Midbrain (tissue), 1 donor: ENCODE measurements at regions not wholly inside any gene's neighbourhood (a gene's known extent, or its start where the extent isn't known, plus 50 kb on each side); places are given as distances from the start of the nearest gene placed in this dataset.
"Not testable (repeated sequence)": the region's sequence is repeated elsewhere in the genome, so short reads cannot be mapped to it uniquely, and the experiment has no call there.

ENCODE experiments used
- DNase-seq: peaks from one replicate; lab custom pipeline; 2025; lab: John Stamatoyannopoulos, UW

DNA sequence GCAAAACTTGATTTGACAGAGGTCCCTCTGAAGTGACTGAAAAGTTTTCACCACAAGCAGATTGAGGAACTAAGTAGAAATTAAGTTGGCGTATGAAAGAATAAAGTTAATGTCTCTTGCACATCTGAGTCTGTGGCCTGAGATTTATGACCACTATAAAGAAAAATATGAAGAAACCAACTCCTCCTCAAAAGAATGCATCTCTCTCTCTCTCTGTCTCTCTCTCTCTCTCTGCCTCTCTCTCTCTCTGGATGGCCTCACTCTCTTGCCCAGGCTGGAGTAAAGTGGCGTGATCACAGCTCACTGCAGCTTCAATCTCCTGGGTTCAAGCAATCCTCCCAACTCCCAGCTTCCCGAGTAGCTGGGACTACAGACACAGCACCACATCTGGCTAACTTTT is 55.2 kb downstream of the RPL22L1 start:
- DNase-seq, result no peak

DNA sequence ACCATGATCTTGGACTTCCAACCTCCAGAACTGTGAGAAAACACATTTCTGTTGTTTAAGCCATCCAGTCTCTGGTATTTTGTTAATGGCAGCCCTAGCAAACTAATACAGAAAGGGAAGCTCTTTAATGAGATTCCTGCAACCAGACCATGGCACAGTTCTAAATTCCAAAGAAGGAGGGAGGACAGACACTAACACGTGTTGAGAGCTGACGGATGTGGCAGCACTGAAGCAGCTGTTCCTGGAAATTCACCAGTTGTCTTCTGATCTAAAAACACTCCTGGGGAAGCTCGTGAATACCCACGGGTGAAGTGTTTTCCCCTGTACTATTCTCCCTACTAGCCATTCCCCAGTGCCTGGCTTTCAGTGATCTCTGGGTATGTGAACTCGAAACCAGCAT is 56.7 kb downstream of the RPL22L1 start:
- DNase-seq, result no peak

DNA sequence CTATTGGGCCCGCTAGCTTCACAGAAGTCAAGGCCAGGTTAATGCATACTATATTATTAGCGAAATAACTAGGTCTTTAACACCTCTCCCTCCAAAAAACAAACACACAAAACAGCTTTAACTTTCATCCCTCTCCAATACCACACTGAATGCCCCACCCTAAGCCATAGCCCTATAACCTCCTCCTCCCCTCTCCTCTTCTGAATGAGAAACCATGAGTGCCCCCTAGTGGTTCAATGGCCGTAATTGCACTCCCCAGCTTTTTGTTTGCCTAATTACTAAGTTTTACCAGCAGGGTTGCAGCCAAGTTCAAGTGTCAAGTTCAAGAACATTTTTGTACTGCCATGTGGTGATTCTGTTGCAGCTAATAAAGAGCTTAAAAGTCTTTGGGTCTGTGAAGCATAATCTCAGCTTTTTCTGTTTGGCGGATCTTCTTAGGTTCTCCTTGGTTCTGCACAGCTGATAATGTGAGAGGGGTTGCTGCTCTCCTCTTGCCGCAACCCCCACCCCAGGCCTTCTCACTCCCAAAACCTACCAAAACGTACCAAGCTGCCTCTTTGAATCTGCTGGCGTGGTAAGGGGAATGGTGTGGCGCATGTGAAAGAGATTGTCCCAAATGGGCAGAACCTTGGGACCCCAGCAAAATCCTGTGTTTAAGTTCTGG is 57.9 kb downstream of the RPL22L1 start:
- DNase-seq, result peak; percentile 91

- no peak for DNase-seq
These were observed 58.5 kb downstream of the RPL22L1 start for GRCh38 chr3:170811515-170811914.

DNA sequence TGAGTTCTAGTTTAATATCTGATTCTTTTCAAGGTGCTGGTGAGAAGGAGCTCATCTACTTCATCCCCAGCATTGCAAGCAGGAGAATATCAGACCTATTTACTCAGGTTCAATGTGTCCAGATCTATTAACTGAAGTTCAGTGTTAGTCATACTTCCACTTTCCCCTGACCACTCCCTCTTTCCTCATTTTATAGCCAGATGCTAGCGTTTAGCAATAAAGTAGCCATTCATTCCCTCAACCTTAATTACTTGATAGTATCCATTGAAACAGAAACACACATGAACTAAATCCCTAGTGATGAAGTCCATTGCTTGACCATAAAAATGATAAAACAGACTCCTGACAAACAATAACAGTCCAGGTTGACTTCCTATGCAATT is 60.0 kb downstream of the RPL22L1 start:
- no peak for DNase-seq

DNA sequence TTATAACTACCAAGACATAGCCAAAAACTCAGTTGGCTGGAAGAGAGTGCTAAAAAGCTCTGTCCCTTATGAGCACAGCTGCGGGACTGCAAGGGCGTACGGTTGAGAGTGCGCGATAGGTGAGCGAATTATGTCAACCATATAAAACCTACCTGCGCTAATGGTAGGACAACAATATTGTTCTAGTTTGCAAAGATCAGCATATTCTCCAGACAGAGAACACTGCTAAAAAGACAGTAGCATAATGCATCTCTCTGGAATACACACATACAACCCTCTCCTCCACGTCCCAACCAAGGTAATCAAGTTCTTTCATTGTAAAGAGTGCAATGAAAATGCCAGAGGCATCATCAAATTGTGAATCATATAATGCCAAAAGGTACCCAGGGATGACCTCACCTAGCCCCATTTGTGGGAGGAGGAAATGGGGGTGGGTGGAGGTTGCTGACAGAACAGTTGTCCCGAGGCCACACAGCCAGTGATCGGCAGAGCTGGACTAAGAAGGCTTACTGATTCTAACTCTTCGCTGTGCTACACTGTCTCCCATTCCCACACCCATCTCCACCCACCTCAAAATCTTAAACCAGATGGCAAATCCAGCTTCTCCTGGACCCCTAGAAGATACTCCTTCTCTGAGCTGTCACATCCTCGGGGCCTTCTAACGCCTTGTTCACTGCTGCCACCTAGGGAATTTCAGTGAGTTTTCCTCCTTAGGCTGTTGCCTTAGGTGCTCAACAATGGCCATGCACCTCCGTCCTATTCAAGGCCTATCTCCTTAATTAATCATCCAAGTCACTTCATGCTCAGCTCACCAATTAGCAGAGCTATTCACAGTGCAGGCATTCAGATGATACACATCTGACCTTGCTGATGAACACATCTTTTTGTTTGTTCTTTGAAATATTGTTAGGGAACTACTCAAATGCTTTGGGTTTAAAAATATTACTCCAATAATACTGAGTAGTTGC is 60.7 kb downstream of the RPL22L1 start:
- DNase-seq, result peak; percentile 73

GRCh38 chr3:170808041-170808440 is 62.0 kb downstream of the RPL22L1 start:
- no peak for DNase-seq

GRCh38 chr3:170806676-170807075 is 63.3 kb downstream of the RPL22L1 start:
- no peak for DNase-seq

- no peak for DNase-seq
These were observed 63.9 kb downstream of the RPL22L1 start for GRCh38 chr3:170806141-170806540.

DNA sequence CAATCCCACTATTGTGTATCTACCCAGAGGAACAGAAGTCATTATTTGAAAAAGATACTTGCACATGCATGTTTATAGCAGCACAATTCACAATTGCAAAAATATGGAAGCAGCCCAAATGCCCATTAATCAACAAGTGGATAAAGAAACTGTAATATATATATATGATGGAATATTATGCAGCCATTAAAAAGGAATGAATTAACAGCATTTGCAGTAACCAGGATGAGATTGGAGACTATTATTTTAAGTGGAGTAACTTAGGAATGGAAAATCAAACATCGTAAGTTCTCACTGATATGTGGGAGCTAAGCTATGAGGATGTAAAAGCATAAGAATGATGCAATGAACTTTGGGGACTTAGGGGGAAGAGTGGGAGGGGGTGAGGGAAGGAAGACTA is 64.7 kb downstream of the RPL22L1 start:
- DNase-seq, result not testable (repeated sequence)

DNA sequence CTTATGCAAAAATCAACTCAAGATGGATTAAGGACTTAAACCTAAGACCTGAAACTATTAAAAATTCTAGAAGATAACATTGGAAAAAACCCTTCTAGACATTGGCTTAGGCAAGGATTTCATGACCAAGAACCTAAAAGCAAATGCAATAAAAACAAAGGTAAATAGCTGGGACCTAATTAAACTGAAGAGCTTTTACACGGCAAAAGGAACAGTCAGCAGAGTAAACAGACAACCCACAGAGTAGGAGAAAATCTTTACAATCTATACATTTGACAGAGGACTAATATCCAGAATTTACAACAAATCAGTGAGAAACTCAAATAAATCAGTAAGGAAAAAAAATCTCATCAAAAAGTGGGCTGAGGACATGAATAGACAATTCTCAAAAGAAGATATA is 65.4 kb downstream of the RPL22L1 start:
- DNase-seq, result not testable (repeated sequence)

DNA sequence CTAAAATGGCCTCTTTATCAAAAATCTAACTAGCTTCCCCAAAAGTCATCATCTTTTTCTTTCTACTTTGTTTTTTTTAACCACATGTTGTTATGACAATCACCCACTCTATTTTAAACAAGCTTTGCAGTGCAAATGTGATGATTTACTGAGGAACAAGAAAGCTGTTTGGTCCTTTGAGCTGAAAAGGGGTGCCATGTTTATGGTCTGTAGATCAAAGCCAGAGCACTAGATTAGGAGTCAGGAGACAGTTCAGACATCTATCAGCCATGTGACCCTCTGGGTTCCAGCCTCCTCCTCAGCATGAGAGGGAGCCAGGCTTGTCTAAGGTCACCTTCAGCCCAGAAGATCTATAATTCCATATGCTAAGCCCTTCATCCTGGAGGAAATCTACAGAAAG is 65.9 kb downstream of the RPL22L1 start:
- DNase-seq, result no peak

GRCh38 chr3:170802164-170803151 is 67.5 kb downstream of the RPL22L1 start:
- DNase-seq, result no peak

GRCh38 chr3:170801597-170801996 is 68.4 kb downstream of the RPL22L1 start:
- DNase-seq, result no peak

DNA sequence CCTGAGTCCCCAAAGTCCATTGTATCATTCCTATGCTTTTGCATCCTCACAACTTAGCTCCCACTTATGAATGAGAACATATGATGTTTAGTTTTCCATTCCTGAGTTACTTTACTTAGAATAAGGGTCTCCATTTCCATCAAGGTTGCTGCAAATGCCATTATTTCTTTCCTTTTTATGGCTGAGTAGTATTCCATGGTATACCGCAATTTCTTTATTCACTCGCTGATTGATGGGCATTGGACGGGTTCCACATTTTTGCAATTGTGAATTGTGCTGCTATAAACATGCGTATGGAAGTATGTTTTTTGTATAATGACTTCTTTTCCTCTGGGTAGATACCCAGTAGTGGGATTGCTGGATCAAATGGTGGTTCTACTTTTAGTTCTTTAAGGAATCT is 69.7 kb downstream of the RPL22L1 start:
- DNase-seq, result not testable (repeated sequence)

DNA sequence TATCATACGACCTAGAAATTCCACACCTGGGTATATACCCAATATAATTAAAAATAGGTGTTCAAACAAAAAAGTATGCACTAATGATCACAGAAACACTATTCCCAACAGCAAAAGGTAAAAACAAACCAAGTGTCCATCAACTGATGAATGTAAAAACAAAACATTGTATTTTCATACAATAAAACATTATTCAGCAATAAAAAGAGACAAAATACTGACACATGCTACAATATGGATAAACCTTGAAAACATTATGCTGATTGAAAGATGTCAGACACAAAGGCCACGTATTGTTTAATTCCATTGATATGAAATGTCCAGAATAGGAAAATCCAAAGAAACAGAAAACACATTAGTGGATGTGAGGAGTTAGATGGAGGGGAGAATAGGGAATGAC is 71.0 kb downstream of the RPL22L1 start:
- DNase-seq, result no peak

DNA sequence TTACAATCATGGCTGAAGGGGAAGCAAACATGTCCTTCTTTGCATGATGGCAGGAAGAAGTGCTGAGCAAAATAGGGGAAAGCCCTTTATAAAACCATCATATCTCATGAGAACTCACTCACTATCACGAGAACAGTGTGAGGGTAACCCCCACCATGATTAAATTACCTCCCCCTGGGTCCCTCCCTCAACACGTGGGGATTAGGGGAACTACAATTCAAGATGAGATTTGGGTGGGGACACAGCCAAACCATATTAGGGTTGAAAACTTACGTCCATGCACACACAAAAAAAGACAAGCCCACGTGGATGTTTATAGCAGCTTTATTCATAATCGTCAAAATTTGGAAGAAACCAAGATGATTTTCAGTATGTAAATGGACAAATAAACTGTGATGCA is 72.3 kb downstream of the RPL22L1 start:
- no peak for DNase-seq

GRCh38 chr3:170792471-170792870 is 77.5 kb downstream of the RPL22L1 start:
- DNase-seq, result no peak

DNA sequence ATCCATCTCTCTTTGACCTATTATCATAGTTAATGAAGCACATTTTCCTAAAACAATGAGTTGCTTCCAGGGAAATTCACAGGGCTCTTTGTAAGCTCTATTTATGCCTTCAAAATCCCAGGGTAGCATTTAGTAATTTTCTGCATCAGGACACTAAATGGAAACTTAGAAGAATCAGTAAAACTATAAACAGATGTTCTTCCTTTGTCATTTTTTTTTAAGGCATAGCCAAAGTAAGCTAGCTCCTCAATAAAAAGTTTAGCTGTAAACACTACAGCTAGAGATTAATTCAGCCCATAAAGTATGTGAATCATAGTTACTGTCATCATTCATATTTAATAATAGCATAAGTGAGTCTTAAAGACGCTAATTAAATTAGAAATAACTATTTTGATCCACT is 79.3 kb downstream of the RPL22L1 start:
- no peak for DNase-seq

- DNase-seq, result no peak
These were observed 82.5 kb downstream of the RPL22L1 start for GRCh38 chr3:170787464-170787863.

DNA sequence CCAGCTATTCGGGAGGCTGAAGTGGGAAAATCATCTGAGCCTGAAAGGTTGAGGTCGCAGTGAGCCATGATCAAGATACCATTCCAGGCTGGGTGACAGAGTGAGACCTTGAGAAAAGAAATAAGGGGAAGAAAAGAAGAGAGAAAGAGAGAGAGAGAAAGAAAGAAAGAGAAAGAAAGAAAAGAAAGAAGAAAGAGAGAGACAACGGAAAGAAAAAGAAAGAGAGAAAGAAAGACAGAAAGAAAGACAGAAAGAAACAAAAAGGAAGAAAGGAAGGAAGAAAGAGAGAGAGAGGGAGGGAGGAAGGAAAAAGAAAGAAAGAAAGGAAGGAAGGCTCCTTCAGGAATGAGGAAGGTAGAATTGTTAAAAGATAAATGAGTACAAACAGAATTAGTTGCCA is 84.5 kb downstream of the RPL22L1 start:
- no peak for DNase-seq

GRCh38 chr3:170784406-170784805 is 85.6 kb downstream of the RPL22L1 start:
- DNase-seq, result no peak
